ENCODE measurements at regions not wholly inside any gene's neighbourhood (a gene's known extent, or its start where the extent isn't known, plus 50 kb on each side); places are given as distances from the start of the nearest gene placed in this dataset.

DNA sequence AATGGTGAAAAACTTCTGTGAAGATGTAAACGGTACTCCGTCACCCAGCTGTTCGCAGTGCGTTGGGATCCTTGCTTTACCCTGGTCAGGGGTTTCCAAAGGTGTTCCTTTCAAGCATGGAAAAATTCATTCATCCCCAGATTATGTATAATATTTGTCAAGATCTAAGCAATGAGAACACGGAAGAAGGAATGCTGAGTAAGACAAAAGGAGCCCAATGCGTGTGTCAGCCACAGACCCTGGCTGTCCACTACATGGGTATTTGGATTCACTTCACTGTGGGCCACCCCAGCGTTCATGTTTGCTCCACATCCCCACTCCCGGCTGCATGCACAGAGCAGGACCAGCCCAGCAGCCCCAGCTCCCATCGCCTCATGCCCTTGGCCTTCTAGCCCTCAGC is 241.3 kb upstream of the CELF2 start:
- no peak for DNase-seq (ENCODE audit: low read depth in 2 of 2, low spot score in 1 of 2)

DNA sequence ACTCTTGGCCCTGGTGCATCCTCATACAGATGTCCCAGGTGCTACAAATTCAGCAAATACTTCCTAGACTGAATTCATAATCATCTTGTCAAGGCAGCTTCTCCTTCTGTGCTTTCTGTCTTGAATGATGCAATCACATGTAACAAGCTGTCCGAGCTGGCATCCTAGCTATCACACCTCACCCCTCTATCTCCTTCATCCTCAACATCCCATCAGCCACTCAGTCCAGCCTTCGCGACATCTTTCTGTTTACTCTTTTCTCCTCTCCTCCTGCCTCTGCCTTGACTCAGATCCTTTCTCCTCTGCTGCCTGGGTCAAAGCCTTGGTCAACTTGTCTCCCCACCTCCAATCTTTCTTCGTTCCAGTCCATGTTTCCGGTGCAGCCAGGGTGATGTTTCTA is 240.4 kb upstream of the CELF2 start:
- no peak for DNase-seq (ENCODE audit: low read depth in 2 of 2, low spot score in 1 of 2)

- no peak for DNase-seq (ENCODE audit: low read depth in 2 of 2, low spot score in 1 of 2)
Observed at GRCh38 chr10:10777723-10778122, 239.9 kb upstream of the CELF2 start.

DNA sequence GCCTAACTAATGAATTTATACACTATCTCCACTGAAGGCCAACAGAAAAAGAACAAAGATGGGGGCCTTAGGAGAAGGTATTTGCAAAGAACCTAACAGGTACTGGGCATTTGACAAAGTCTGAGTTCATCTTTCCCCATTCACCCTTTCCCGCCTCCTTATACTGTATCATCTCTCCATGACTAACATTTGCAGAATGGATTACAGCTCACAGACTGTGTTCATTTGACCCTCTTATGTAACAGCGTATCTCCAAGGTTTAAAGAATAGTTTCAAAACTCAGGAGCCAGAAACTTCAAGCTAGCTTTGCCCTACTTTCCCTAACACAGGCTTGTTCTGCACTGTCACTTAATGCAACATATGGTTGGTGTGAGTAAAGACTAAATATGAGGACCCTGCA is 238.7 kb upstream of the CELF2 start:
- DNase-seq (ENCODE audit: low read depth in 2 of 2, low spot score in 1 of 2): no peak

- no peak for DNase-seq (ENCODE audit: low read depth in 2 of 2, low spot score in 1 of 2)
Observed at GRCh38 chr10:10779511-10779910, 238.2 kb upstream of the CELF2 start.

DNA sequence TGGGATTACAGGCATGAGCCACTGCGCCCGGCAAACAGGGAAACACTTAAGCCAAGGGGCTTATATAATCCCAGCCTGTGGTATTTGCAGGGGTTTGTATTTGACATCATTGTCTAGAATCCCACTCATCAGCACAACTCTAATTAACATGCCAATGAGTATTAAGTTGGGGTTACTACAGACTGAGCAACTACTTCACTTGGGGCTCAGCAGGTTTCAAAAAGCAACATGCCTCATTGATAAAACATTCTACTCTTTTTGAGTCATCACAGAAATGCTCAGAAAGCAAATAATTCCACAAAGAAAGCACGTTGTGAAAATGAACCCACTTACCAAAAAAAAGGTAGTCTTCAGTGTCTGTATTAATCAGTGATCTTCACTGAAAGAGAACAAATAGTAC is 236.9 kb upstream of the CELF2 start:
- no peak for DNase-seq (ENCODE audit: low read depth in 2 of 2, low spot score in 1 of 2)

DNA sequence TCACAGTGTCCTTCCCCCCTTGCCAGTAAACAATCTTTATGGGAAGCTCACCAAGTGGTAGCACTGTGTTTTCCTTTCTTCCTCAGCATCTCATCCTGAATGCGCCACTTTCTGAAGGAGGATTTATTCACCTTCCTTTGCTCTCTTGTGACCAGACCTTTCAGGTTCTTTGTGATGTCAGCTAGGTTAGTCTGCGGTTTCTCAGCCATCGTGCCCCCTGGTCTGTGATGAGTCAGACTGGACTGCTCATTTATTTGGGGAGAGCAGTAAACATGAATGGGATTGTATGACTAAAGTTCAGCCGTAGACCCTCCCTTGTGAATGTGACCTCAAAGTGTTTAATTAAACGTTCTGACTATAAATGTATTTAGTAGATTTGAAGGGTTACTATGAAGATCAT is 235.1 kb upstream of the CELF2 start:
- DNase-seq (ENCODE audit: low read depth in 2 of 2, low spot score in 1 of 2): no peak

DNA sequence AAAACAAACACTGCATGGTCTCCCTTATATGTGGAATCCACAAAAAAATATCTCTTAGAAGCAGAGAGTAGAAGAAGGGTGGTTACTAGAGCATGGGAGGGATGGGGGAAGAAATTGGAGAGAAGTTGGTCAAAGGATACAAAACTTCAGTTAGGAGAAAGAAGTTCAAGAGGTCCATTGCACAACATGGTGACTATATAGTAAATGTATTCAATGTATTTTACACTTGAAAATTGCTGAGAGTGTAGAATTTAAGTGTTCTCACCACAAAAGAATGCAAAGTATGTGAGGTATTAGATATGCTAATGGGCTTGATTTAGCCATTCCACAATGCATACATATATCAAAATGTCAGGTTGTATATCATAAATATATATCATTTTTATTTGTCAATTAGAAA is 232.0 kb upstream of the CELF2 start:
- no peak for DNase-seq (ENCODE audit: low read depth in 2 of 2, low spot score in 1 of 2)

- DNase-seq (ENCODE audit: low read depth in 2 of 2, low spot score in 1 of 2): no peak
Observed at GRCh38 chr10:10786109-10787090, 231.3 kb upstream of the CELF2 start.

- DNase-seq (ENCODE audit: low read depth in 2 of 2, low spot score in 1 of 2): no peak
Observed at GRCh38 chr10:10787586-10787985, 230.1 kb upstream of the CELF2 start.

DNA sequence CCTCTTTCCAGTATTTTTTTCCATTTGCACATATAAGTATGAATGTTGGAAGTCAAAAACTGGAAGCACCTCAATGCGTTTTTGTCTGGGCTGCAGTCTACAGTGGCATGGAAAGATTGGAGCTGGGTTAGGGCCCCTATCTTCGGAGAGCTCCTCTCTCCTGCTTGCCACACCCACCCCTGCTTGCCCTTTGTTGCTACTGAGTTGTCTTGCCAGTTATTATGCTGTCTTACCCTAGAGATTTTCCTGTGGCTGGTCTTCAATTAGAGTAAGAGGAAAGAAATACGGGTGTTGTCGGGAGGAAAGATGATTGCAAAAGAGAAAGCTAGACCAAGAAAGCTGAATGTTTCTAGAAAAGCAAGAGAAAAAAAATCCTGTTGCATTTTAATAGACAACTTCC is 228.9 kb upstream of the CELF2 start:
- no peak for DNase-seq (ENCODE audit: low read depth in 2 of 2, low spot score in 1 of 2)

GRCh38 chr10:10791869-10792268 is 225.8 kb upstream of the CELF2 start:
- DNase-seq (ENCODE audit: low read depth in 2 of 2, low spot score in 1 of 2): no peak

- no peak for DNase-seq (ENCODE audit: low read depth in 2 of 2, low spot score in 1 of 2)
Observed at GRCh38 chr10:10792681-10793080, 225.0 kb upstream of the CELF2 start.

DNA sequence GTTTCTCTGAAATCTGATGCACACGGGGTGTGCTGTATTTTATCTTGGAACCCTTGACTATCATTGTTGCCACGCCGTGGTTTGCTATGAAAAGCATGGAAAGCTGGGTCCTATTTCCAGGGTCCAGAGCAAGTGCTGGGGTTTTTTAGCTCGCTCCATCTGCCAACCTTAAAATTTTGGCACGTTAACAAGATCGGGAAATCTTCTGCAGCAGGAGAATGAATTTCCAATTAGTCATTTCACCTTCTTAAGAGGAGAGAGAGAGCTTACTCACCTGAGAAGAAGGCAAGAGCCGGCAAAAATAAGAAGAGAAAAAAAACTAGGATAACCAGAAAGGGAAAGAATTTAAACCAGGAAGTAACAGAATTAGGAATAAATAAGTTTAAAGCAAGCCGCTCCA is 223.6 kb upstream of the CELF2 start:
- DNase-seq (ENCODE audit: low read depth in 2 of 2, low spot score in 1 of 2): no peak

DNA sequence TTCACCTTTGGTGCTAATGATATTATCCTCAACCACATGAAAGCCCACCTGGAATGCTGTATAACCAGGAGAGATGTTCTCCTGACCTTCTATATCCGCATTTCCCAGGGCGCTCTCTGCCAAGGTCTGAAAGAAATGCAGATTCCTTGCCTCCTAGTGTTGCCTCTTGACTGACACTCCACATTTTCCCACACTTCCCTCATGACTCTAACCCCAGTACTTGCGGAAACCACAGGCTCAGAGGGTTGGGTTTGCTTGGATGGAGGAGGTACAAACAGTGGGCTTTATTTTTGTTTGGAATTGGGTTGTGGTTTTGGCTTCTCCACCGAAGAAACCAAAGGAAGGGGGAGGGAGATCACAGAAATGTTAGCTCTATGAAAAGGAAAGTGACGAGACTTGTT is 222.9 kb upstream of the CELF2 start:
- DNase-seq (ENCODE audit: low read depth in 2 of 2, low spot score in 1 of 2): no peak

DNA sequence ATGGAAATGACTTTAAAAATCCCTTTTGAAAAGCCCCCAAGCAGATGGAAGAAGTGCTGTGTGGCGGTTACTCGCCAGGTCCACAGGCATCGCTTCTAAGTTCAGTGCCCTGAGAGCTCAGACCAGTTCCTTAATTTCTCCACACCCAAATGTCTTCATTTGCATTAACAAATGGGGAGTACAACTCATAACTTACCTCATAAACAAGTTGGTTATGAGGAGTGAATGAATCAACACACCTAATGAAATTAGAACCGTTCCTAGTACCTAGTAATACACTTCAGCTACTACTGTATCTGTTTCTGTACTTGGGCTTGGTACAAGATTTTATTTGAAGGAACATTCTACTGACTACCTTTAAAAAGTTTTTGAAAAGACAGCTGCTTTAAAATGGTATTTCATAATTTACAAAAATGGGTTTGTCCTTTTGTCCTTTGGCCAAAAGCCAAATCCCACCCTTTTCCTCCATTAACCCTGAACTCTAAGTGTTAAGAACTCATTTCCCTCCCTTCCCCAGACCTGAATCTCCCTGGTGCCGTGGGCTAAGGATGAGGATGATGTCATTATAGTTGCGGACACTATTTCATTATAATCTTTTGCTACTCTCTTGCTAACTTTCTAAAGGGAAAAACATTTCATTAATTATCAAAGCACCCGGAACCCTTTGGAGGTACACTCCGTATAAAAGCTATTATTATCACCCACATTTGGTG is 221.5 kb upstream of the CELF2 start:
- DNase-seq (ENCODE audit: low read depth in 2 of 2, low spot score in 1 of 2): no peak

DNA sequence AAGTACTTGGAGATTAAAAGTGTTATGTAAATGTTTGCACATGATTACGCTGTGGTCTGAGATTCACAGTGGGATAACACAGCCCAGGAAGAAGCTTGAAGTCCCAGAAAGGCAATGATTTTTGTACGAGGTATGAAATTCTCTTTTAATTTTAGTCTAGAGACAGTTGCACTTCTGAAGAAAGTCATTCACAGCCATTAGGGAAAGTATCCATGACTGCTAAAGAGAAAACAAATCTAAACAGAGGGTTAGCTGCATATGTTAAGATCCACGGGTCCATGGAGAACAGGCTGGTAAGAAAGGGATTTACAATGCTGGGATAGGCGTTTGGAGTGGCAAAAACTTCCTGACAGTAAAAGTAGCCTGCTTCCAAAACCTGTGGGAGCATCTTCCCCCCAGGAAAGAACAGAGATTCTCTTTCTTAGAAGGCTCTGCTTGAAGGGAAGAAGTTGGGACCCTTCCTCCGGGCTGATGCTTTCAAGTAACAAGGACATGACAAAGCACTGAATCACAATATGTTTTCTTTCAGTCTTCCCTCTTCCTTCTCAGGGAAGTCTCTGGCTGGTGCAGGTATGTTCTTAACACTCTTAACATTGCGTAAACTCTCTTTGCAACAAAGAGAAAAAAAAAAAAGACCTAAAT is 220.8 kb upstream of the CELF2 start:
- DNase-seq (ENCODE audit: low read depth in 2 of 2, low spot score in 1 of 2): no peak

DNA sequence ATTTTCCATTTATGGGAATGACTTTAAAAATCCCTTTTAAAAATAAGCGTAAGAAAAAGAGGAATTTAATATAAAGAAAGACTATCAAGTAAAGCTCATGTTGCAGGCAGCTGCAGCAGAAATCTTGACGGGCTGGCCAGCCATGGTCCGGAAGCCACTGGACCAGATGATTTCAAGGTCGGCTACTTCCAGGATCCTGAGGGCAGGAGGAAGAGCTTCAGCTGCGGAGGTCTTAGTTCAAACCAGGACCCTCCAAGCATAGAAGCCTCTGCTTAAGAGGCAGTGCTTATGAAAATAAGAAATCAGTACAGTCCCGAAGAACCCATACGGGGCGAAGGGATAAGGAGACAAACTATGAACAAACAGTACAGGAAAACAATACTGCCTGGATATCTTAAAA is 220.2 kb upstream of the CELF2 start:
- DNase-seq (ENCODE audit: low read depth in 2 of 2, low spot score in 1 of 2): no peak

- no peak for DNase-seq (ENCODE audit: low read depth in 2 of 2, low spot score in 1 of 2)
Observed at GRCh38 chr10:10798102-10798863, 219.4 kb upstream of the CELF2 start.

DNA sequence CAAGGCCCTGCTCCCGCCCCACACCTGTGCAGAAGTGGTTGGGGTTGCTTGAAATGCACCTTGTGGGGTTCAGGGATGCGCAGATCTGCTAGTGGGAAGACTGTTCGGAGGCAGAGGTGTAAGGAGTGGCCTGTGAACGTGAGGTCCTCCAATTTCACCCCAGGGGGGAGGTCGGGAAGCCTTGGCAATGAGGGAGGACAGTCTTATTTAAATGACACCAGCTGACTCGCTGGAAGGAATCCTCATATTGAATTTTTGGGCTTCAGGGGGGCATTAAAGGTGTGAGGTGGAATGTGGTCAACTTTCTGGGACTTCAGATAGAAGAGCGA is 218.8 kb upstream of the CELF2 start:
- DNase-seq (ENCODE audit: low read depth in 2 of 2, low spot score in 1 of 2): no peak

- DNase-seq (ENCODE audit: low read depth in 2 of 2, low spot score in 1 of 2): no peak
Observed at GRCh38 chr10:10800961-10801360, 216.7 kb upstream of the CELF2 start.
